B cell (primary cell): ENCODE measurements at regions not wholly inside any gene's neighbourhood (a gene's known extent, or its start where the extent isn't known, plus 50 kb on each side); places are given as distances from the start of the nearest gene placed in this dataset.

Source experiments
- CTCF ChIP-seq: fragments of 200-600 bp; IDR thresholded peaks from one replicate; pipeline ENCODE4 v1.8.0; 2022; ENCODE audit warnings: antibody characterized with exemption, mild to moderate bottlenecking
- EZH2 ChIP-seq: IDR thresholded peaks from 2 replicates; pipeline ENCODE4 v1.6.1; 2012; ENCODE audit warnings: borderline replicate concordance, low read depth, mild to moderate bottlenecking, moderate library complexity, low read length; ENCODE audit not compliant: insufficient read depth, poor library complexity, severe bottlenecking

- no peak for TF ChIP-seq CTCF
- no peak for TF ChIP-seq EZH2
These were observed 392.0 kb downstream of the PLPP3 start for GRCh38 chr1:56187405-56187804.
